Keratinocyte (primary cell): ENCODE measurements at regions not wholly inside any gene's neighbourhood (a gene's known extent, or its start where the extent isn't known, plus 50 kb on each side); places are given as distances from the start of the nearest gene placed in this dataset.

Experiments used
- DNase-seq: peaks from one replicate; pipeline ENCODE4 v3.0.0-alpha.2; 2011; ENCODE audit warnings: low read depth, missing footprints, low spot score
- FAIRE-seq: peaks from 2 replicates; lab custom pipeline; 2011; peaks lifted over from hg19 to GRCh38; lab: Jason Lieb, UNC
- H2AFZ ChIP-seq: 2 replicates; pipeline ENCODE4 v1.6.0; 2012; ENCODE audit warnings: low read length, control low read depth, inconsistent platforms; ENCODE audit not compliant: control insufficient read depth
- H3K27ac ChIP-seq: 2 replicates; pipeline ENCODE4 v1.5.1; 2011; ENCODE audit warnings: low read length; ENCODE audit not compliant: control insufficient read depth, insufficient read depth
- H3K27me3 ChIP-seq: 3 replicates; pipeline ENCODE4 v1.6.0; 2011; ENCODE audit warnings: low read length; ENCODE audit not compliant: control insufficient read depth, insufficient read depth; ENCODE audit errors: extremely low read depth
- H3K36me3 ChIP-seq, 2 experiments: 2 replicates in 1 of 2; 3 replicates in 1 of 2; pipeline ENCODE4 v1.5.1; 2011; ENCODE audit warnings: low read length in 2 of 2, mild to moderate bottlenecking in 1 of 2; ENCODE audit not compliant: control insufficient read depth in 2 of 2, insufficient read depth in 2 of 2; ENCODE audit errors: extremely low read depth in 1 of 2
- H3K4me1 ChIP-seq: 3 replicates; pipeline ENCODE4 v1.5.1; 2011; ENCODE audit warnings: low read length; ENCODE audit not compliant: control insufficient read depth, insufficient read depth; ENCODE audit errors: extremely low read depth
- H3K4me2 ChIP-seq: 3 replicates; pipeline ENCODE4 v1.6.0; 2011; ENCODE audit warnings: low read depth, low read length; ENCODE audit not compliant: control insufficient read depth, insufficient read depth; ENCODE audit errors: extremely low read depth
- H3K4me3 ChIP-seq, 3 experiments: fragments of 200-600 bp in 1 of 3; sonication (generic) in 1 of 3; 2 replicates in 2 of 3; 3 replicates in 1 of 3; pipeline ENCODE4 v1.5.1; 2011 to 2016; ENCODE audit warnings: low read length in 3 of 3, mild to moderate bottlenecking in 3 of 3, control low read depth in 2 of 3, inconsistent platforms in 1 of 3, low read depth in 1 of 3, mixed read lengths in 1 of 3, mixed run types in 1 of 3, moderate library complexity in 1 of 3; ENCODE audit not compliant: control insufficient read depth in 2 of 3, insufficient read depth in 2 of 3; ENCODE audit errors: extremely low read depth in 1 of 3
- H3K79me2 ChIP-seq: 2 replicates; pipeline ENCODE4 v1.6.0; 2012; ENCODE audit warnings: low read length; ENCODE audit not compliant: control insufficient read depth, insufficient read depth
- H3K9ac ChIP-seq: 3 replicates; pipeline ENCODE4 v1.6.0; 2011; ENCODE audit warnings: low read length; ENCODE audit not compliant: control insufficient read depth, insufficient read depth; ENCODE audit errors: extremely low read depth
- H3K9me1 ChIP-seq: 3 replicates; pipeline ENCODE4 v1.6.0; 2011; ENCODE audit warnings: low read length; ENCODE audit not compliant: control insufficient read depth, insufficient read depth; ENCODE audit errors: extremely low read depth
- H3K9me3 ChIP-seq: 2 replicates; pipeline ENCODE4 v1.5.1; 2012; ENCODE audit warnings: low read depth, low read length; ENCODE audit not compliant: control insufficient read depth
- H4K20me1 ChIP-seq: 3 replicates; pipeline ENCODE4 v1.6.0; 2011; ENCODE audit warnings: low read length; ENCODE audit not compliant: control insufficient read depth, insufficient read depth; ENCODE audit errors: extremely low read depth
- CTCF ChIP-seq, 3 experiments: IDR thresholded peaks in 1 of 3; conservative IDR thresholded peaks in 1 of 3; optimal IDR thresholded peaks in 1 of 3; 2 replicates in 2 of 3; 3 replicates in 1 of 3; pipeline versions ENCODE3 to v1.5.1; 2011; ENCODE audit warnings: low read length in 3 of 3, mild to moderate bottlenecking in 3 of 3, moderate library complexity in 2 of 3, control low read depth in 1 of 3, inconsistent platforms in 1 of 3; ENCODE audit not compliant: insufficient read depth in 2 of 3; ENCODE audit errors: extremely low read depth in 1 of 3
- EZH2 ChIP-seq: IDR thresholded peaks from one replicate; pipeline ENCODE4 v1.6.1; 2012; ENCODE audit warnings: inconsistent platforms, mild to moderate bottlenecking, low read length, moderate library complexity
- dilution Hi-C: fragments of 300-500 bp; cut with MboI; formaldehyde crosslinking; loops from one replicate; pipeline ENCODE4 v1.7.0; 2020; ENCODE audit warnings: low sequenced_read_pairs; ENCODE audit not compliant: extremely low pct_ligation_motif_present

- no peak overlapping the region for H3K27ac ChIP-seq
- no peaks in the 10 kb centered on the region for H3K36me3 ChIP-seq
- dilution Hi-C loops, result no loop called here
- H4K20me1 ChIP-seq, result no peaks in the 10 kb centered on the region
- no peak overlapping the region for H3K4me2 ChIP-seq
- H3K9ac ChIP-seq, result no peak overlapping the region
- DNase-seq (no peak), FAIRE-seq (no peak)
- no peak overlapping the region for H2AFZ ChIP-seq
- H3K4me3 ChIP-seq, result no peak overlapping the region
- H3K9me3 ChIP-seq, result no peaks in the 10 kb centered on the region
- H3K9me1 ChIP-seq, result no peaks in the 10 kb centered on the region
- TF ChIP-seq CTCF (optimal IDR thresholded peaks at IDR 0.05 in 1 of 3, IDR thresholded peaks at IDR 0.05 in 1 of 3, conservative IDR thresholded peaks at IDR 0.05 in 1 of 3; ENCODE audit: extremely low read depth in 1 of 3, insufficient read depth in 2 of 3, low read length in 3 of 3) (no peak), EZH2 (no peak)
- no peaks in the 10 kb centered on the region for H3K4me1 ChIP-seq
- no peaks in the 10 kb centered on the region for H3K79me2 ChIP-seq
- no peaks in the 10 kb centered on the region for H3K27me3 ChIP-seq
These were observed 176.1 kb upstream of the HDDC2 start for GRCh38 chr6:125477844-125478243.

GRCh38 chr6:125480146-125480545 lies 178.4 kb upstream of the HDDC2 start:
- no peak for DNase-seq
- H3K9me3 ChIP-seq, result no peaks in the 10 kb centered on the region
- dilution Hi-C loops, result no loop called here
- H3K27me3 ChIP-seq, result no peaks in the 10 kb centered on the region
- H3K27ac ChIP-seq, result no peak overlapping the region
- no peak overlapping the region for H3K4me2 ChIP-seq
- no peak for TF ChIP-seq CTCF (optimal IDR thresholded peaks at IDR 0.05 in 1 of 3, IDR thresholded peaks at IDR 0.05 in 1 of 3, conservative IDR thresholded peaks at IDR 0.05 in 1 of 3; ENCODE audit: extremely low read depth in 1 of 3, insufficient read depth in 2 of 3, low read length in 3 of 3)
- TF ChIP-seq EZH2, result no peak
- H3K9ac ChIP-seq, result no peak overlapping the region
- no peaks in the 10 kb centered on the region for H3K9me1 ChIP-seq
- no peaks in the 10 kb centered on the region for H3K79me2 ChIP-seq
- FAIRE-seq, result no peak
- no peak overlapping the region for H3K4me3 ChIP-seq
- no peaks in the 10 kb centered on the region for H3K4me1 ChIP-seq
- H4K20me1 ChIP-seq, result no peaks in the 10 kb centered on the region
- no peaks in the 10 kb centered on the region for H3K36me3 ChIP-seq
- H2AFZ ChIP-seq, result no peak overlapping the region
